ENCODE measurements at regions not wholly inside any gene's neighbourhood (a gene's known extent, or its start where the extent isn't known, plus 50 kb on each side); places are given as distances from the start of the nearest gene placed in this dataset.

DNA sequence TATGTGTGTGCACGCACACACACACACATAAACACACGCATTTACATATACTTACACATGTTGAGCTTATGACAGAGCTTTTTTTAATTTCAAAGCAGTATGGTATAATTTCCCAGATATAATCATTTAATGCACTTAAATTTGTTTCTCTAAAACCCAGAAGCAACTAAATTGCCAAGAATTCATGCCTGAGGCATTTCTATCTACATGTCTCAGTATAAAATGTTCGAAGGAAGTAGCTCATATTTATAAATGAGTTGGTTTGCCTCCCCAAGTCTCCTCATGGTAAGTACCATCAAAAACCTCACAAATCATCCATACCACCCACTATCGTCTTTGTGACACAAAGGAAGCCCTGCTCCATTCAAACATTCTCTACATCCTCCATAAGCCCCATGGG, 130.6 kb downstream of the RPL22L1 start:
- Histone ChIP-seq H3K9me3 (ENCODE audit: control insufficient read depth in 4 of 4, insufficient read depth in 3 of 4, low read length in 3 of 4) (no peaks in the 10 kb centered on the region), H3K4me1 (ENCODE audit: control insufficient read depth in 5 of 5, insufficient read depth in 5 of 5, low read length in 5 of 5) (no peaks in the 10 kb centered on the region), H3K9ac (ENCODE audit: insufficient read depth in 1 of 2, low read length in 2 of 2) (no peak overlapping the region), H3K36me3 (ENCODE audit: control insufficient read depth in 4 of 4, insufficient read depth in 4 of 4, low read length in 4 of 4) (no peaks in the 10 kb centered on the region), H3K27ac (ENCODE audit: low read depth in 1 of 2, low read length in 1 of 2) (no peak overlapping the region), H3K4me3 (no peak overlapping the region), H3K27me3 (ENCODE audit: control insufficient read depth in 3 of 3, insufficient read depth in 3 of 3, low read length in 2 of 3) (peaks cover 0 to 2% (median 0%) of the 10 kb centered on the region in 3 donors)
- DNase-seq (no peak), ATAC-seq (ENCODE audit: insufficient read depth, low FRiP score) (no peak)
- TF ChIP-seq CTCF (IDR thresholded peaks at IDR 0.05; ENCODE audit: control extremely low read depth, extremely low read depth), result no peak
- 88 to 90% methylated on average over 4 of the region's 4 CpGs for WGBS, 2 donors

DNA sequence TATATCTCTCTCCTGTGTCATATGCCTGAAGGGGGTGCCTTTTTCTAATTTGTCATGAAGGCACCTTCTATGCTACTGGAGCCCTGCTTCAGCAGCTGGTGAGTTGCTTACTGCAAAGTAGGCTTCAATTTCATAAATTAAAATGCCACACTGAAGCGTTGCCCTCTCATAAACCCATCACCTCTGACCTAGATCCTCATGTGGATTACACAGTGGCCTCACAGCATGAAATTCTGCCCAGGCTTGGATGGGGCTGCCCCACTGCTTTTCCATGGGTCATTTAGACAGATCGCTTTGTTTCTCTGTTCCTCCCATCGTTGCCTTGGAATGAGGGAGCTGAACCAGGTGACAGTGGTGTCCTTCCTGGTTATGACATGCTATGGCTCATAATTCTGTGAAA, 131.2 kb downstream of the RPL22L1 start:
- WGBS, 2 donors, result 75 to 78% methylated on average over 3 of the region's 3 CpGs
- DNase-seq (no peak), ATAC-seq (ENCODE audit: insufficient read depth, low FRiP score) (no peak)
- Histone ChIP-seq H3K27me3 (ENCODE audit: control insufficient read depth in 3 of 3, insufficient read depth in 3 of 3, low read length in 2 of 3) (peaks cover 0 to 2% (median 0%) of the 10 kb centered on the region in 3 donors), H3K9me3 (ENCODE audit: control insufficient read depth in 4 of 4, insufficient read depth in 3 of 4, low read length in 3 of 4) (no peaks in the 10 kb centered on the region), H3K4me3 (no peak overlapping the region), H3K4me1 (ENCODE audit: control insufficient read depth in 5 of 5, insufficient read depth in 5 of 5, low read length in 5 of 5) (no peaks in the 10 kb centered on the region), H3K9ac (ENCODE audit: insufficient read depth in 1 of 2, low read length in 2 of 2) (no peak overlapping the region), H3K27ac (ENCODE audit: low read depth in 1 of 2, low read length in 1 of 2) (no peak overlapping the region), H3K36me3 (ENCODE audit: control insufficient read depth in 4 of 4, insufficient read depth in 4 of 4, low read length in 4 of 4) (no peaks in the 10 kb centered on the region)
- TF ChIP-seq CTCF (IDR thresholded peaks at IDR 0.05; ENCODE audit: control extremely low read depth, extremely low read depth), result no peak

DNA sequence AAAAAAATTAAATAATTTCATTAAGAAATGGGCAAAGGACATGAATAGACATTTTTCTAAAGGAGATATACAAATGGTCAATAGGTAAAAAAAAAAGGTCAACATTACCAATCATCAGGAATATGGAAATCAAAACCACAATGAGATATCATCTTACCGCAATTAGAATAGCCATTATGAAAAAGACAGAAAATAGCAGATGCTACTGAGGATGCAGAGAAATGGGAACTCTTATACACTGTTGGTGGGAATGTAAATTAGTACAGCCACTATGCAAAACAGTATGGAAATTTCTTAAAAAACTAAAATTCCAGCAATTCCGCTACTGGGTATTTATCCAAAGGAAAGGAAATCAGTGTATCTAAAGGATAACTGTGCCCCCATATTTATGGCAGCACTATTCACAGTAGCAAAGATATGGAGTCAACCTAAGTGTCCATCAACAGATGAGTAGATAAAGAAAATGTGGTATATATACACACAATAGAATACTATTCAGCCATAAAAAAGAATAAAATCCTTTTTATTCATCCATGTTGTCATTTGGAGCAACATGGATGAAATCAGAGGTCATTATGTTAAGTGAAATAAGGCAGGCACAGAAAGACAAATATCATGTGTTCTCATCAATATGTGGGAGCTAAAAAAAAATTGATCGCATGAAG, 132.4 kb downstream of the RPL22L1 start:
- DNase-seq (no peak), ATAC-seq (ENCODE audit: insufficient read depth, low FRiP score) (no peak)
- H3K4me3 ChIP-seq, result no peak overlapping the region
- no peaks in the 10 kb centered on the region for H3K9me3 ChIP-seq (ENCODE audit: control insufficient read depth in 4 of 4, insufficient read depth in 3 of 4, low read length in 3 of 4)
- TF ChIP-seq CTCF (IDR thresholded peaks at IDR 0.05; ENCODE audit: control extremely low read depth, extremely low read depth), result no peak
- WGBS, 2 donors, result 95 to 98% methylated on average over 3 of the region's 3 CpGs
- no peaks in the 10 kb centered on the region for H3K36me3 ChIP-seq (ENCODE audit: control insufficient read depth in 4 of 4, insufficient read depth in 4 of 4, low read length in 4 of 4)
- H3K27me3 ChIP-seq (ENCODE audit: control insufficient read depth in 3 of 3, insufficient read depth in 3 of 3, low read length in 2 of 3), result peaks cover 0 to 2% (median 0%) of the 10 kb centered on the region in 3 donors
- no peaks in the 10 kb centered on the region for H3K4me1 ChIP-seq (ENCODE audit: control insufficient read depth in 5 of 5, insufficient read depth in 5 of 5, low read length in 5 of 5)
- no peak overlapping the region for H3K9ac ChIP-seq (ENCODE audit: insufficient read depth in 1 of 2, low read length in 2 of 2)
- no peak overlapping the region for H3K27ac ChIP-seq (ENCODE audit: low read depth in 1 of 2, low read length in 1 of 2)

DNA sequence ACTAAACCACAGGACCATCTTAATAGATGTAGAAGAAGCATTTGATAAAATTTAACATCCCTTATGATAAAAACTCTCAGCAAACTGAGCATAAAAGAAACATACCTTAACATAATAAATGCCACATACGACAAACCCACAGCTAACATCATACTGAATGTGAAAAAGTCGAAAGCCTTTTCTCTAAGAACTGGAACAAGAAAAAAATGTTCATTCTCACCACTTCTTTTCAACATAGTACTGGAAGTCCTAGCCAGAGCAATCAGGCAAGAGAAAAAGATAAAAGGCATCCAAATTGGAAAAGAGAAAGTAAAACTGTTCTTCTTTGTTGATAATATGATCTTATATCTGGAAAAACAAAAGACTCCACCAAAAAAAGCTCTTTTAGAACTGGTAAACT, 134.2 kb downstream of the RPL22L1 start:
- WGBS, 2 donors, result 78 to 93% methylated on average over 2 of the region's 2 CpGs
- no peak overlapping the region for H3K9ac ChIP-seq (ENCODE audit: insufficient read depth in 1 of 2, low read length in 2 of 2)
- H3K27me3 ChIP-seq (ENCODE audit: control insufficient read depth in 3 of 3, insufficient read depth in 3 of 3, low read length in 2 of 3), result peaks cover 0 to 2% (median 0%) of the 10 kb centered on the region in 3 donors
- H3K4me3 ChIP-seq, result no peak overlapping the region
- H3K27ac ChIP-seq (ENCODE audit: low read depth in 1 of 2, low read length in 1 of 2), result no peak overlapping the region
- TF ChIP-seq CTCF (IDR thresholded peaks at IDR 0.05; ENCODE audit: control extremely low read depth, extremely low read depth), result no peak
- DNase-seq (no peak), ATAC-seq (ENCODE audit: insufficient read depth, low FRiP score) (no peak)
- no peaks in the 10 kb centered on the region for H3K9me3 ChIP-seq (ENCODE audit: control insufficient read depth in 4 of 4, insufficient read depth in 3 of 4, low read length in 3 of 4)
- H3K36me3 ChIP-seq (ENCODE audit: control insufficient read depth in 4 of 4, insufficient read depth in 4 of 4, low read length in 4 of 4), result no peaks in the 10 kb centered on the region
- no peaks in the 10 kb centered on the region for H3K4me1 ChIP-seq (ENCODE audit: control insufficient read depth in 5 of 5, insufficient read depth in 5 of 5, low read length in 5 of 5)
